Astrocyte of the cerebellum (primary cell): ENCODE measurements at regions not wholly inside any gene's neighbourhood (a gene's known extent, or its start where the extent isn't known, plus 50 kb on each side); places are given as distances from the start of the nearest gene placed in this dataset.

ENCODE experiments used
- DNase-seq: peaks from one replicate; pipeline ENCODE4 v3.0.0-alpha.2; 2011; ENCODE audit warnings: low read depth
- H3K4me3 ChIP-seq: 2 replicates; pipeline ENCODE4 v1.5.1; 2011; ENCODE audit warnings: mild to moderate bottlenecking, low read depth, low read length, moderate library complexity
- CTCF ChIP-seq: IDR thresholded peaks from 2 replicates; pipeline ENCODE4 v1.5.1; 2012; ENCODE audit warnings: low read length, low read depth, moderate library complexity, mild to moderate bottlenecking; ENCODE audit errors: missing control alignments
- in situ Hi-C: cut with HindIII; loops from 2 replicates; pipeline ENCODE4 v1.10.0; 2017; ENCODE audit warnings: low sequenced_read_pairs

DNA sequence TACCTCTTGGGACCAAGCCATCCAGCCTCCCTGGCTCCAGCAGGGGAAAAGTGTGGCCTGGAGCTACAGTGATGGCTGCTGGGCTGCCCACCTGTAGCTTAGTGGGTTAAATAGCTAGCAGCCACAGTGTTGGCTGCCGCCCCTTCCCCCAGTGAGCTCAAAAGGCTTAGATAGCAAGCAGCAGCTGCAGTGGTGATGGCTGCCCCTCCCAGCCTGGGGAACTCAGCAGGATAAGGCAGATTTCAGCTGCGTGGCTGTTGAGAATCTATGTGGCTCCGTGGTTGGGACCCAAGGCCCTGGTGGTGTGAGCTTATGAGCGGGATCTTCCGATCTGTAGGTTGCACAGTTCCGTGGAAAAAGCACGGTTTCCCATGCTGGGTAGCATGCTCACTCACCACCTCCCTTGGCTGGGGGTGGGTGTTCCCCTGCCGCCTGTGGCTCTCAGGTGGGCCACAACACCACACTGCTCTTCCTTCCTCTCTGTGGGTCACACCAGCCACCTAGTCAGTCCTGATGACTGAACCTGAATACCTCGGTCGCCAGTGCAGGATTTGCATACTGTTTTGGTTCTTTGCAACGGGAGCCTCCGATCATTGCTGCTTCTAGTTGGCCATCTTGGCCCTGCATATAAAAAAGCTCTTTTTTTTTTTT lies 946.5 kb upstream of the FAM98A start:
- in situ Hi-C loops: no loop called here

DNA sequence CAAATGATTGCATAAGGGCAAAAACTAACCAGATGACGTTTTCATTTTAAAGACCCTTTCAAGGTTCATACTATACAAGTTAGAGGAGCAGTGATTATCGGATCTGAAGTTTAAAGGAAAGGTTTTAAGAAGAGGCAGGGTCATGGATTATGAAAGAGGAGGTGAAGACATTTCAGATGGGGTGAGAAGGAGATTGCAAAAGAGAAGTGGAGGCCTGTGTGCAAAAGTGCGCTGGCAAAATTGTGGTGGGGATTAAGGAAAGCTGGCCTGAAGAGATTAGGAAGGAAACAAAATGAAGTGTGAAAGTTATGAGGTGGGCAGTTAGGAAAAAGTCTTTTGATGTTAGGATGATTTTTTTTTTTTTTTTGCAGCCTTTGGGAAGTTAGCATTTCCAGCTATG lies 935.7 kb upstream of the FAM98A start:
- TF ChIP-seq CTCF: no peak
- DNase-seq: no peak
- no peak overlapping the region for H3K4me3 ChIP-seq
- in situ Hi-C loops: no loop called here

More for the DNA sequence above, 946.5 kb upstream of the FAM98A start:
- TF ChIP-seq CTCF: no peak
- no peak overlapping the region for H3K4me3 ChIP-seq
- no peak for DNase-seq

GRCh38 chr2:34534341-34534740 lies 935.2 kb upstream of the FAM98A start:
- in situ Hi-C loops: no loop called here
- no peak for DNase-seq
- no peak for TF ChIP-seq CTCF
- H3K4me3 ChIP-seq: no peak overlapping the region

- in situ Hi-C loops: no loop called here
- H3K4me3 ChIP-seq: no peak overlapping the region
- no peak for TF ChIP-seq CTCF
- no peak for DNase-seq
Observed at GRCh38 chr2:34533585-34534183, 934.6 kb upstream of the FAM98A start.

DNA sequence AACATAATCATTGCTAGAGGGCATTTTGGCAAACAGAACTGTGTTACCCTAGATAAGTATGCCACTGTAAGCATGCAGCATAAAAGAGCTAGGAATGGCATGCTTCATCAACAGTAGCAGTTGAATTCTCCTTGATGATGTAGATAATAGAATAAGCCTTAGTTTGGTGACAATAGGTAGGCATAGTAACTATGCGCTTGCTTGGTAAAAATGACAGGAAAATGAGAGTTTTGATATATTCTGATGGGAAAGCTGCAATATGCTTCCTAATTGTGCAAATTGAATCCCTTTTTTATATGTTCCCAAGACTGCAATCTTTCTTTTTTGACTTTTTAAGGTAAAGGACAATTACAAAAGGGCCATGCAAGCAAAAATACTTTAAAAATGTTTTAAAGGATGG lies 930.9 kb upstream of the FAM98A start:
- in situ Hi-C loops: no loop called here
- no peak for TF ChIP-seq CTCF
- H3K4me3 ChIP-seq: no peak overlapping the region
- no peak for DNase-seq

DNA sequence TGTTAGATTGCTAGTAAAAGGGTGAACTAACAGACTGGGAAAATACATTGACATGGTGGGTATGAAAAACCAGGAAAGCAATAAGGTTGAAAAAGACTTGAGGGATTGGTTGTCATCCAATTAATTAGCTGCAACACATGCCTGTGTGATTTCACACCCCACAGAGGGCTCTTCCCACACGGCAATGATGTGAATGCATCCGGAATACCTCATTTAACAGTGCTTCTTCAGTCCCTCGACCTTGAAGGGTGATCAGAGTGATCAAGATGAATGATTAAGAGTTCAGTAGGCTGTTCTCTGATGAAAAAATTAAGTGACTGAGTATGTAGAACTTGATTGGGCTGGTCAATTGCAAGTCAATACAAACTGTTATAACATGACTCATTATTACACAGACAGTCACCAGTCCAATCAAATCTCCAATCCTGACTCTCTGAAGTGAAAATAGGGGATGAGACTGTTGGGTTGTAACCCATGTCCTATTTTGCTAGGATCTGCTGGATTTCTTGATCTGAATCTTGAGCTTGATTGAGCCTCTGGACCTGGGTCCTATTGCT lies 924.9 kb upstream of the FAM98A start:
- DNase-seq: no peak
- in situ Hi-C loops: no loop called here
- H3K4me3 ChIP-seq: no peak overlapping the region
- TF ChIP-seq CTCF: no peak
